OCI-LY1 (cell line): ENCODE measurements at regions not wholly inside any gene's neighbourhood (a gene's known extent, or its start where the extent isn't known, plus 50 kb on each side); places are given as distances from the start of the nearest gene placed in this dataset.

ENCODE experiments used
- H2AFZ ChIP-seq: fragments of 200-600 bp; sonication (generic), shearing (Covaris generic); 2 replicates; pipeline ENCODE4 v1.6.0; 2014; ENCODE audit warnings: antibody characterized with exemption, mild to moderate bottlenecking, low read length
- H3F3A ChIP-seq: fragments of 200-600 bp; sonication (generic), shearing (Covaris generic); 2 replicates; pipeline ENCODE4 v1.6.0; 2014; ENCODE audit warnings: mild to moderate bottlenecking, antibody characterized with exemption, low read length, moderate library complexity; ENCODE audit not compliant: insufficient read depth
- H3K27ac ChIP-seq: fragments of 200-600 bp; sonication (generic); 2 replicates; pipeline ENCODE4 v1.5.1; 2014; ENCODE audit warnings: low read length, mixed run types, mild to moderate bottlenecking, low read depth; ENCODE audit not compliant: poor library complexity, severe bottlenecking
- H3K27me3 ChIP-seq: fragments of 200-600 bp; sonication (generic); 2 replicates; pipeline ENCODE4 v1.6.0; 2014; ENCODE audit warnings: antibody characterized with exemption, mild to moderate bottlenecking, low read length, moderate library complexity; ENCODE audit not compliant: insufficient read depth
- H3K36me3 ChIP-seq: fragments of 200-600 bp; sonication (generic); 2 replicates; pipeline ENCODE4 v1.6.1; 2014; ENCODE audit warnings: mild to moderate bottlenecking, antibody characterized with exemption, low read length, moderate library complexity, mixed read lengths; ENCODE audit not compliant: insufficient read depth
- H3K4me1 ChIP-seq: fragments of 200-600 bp; sonication (generic); 2 replicates; pipeline ENCODE4 v1.5.1; 2014; ENCODE audit warnings: mild to moderate bottlenecking, low read length, moderate library complexity; ENCODE audit not compliant: insufficient read depth, severe bottlenecking
- H3K4me2 ChIP-seq: fragments of 200-600 bp; sonication (generic), shearing (Covaris generic); 2 replicates; pipeline ENCODE4 v1.6.1; 2014; ENCODE audit warnings: low read length
- H3K4me3 ChIP-seq: fragments of 200-600 bp; sonication (generic); 2 replicates; pipeline ENCODE4 v1.5.1; 2014; ENCODE audit warnings: low read length, low read depth, mild to moderate bottlenecking, mixed read lengths; ENCODE audit not compliant: poor library complexity, severe bottlenecking
- H3K79me2 ChIP-seq: fragments of 200-600 bp; shearing (Covaris generic); 2 replicates; pipeline ENCODE4 v1.6.1; 2016; ENCODE audit warnings: mixed run types, low read length, mixed read lengths; ENCODE audit not compliant: insufficient read depth
- H3K9ac ChIP-seq: fragments of 200-600 bp; sonication (generic), shearing (Covaris generic); 2 replicates; pipeline ENCODE4 v1.6.1; 2014; ENCODE audit warnings: mild to moderate bottlenecking, low read length, mixed read lengths
- H3K9me2 ChIP-seq: fragments of 200-600 bp; sonication (generic), shearing (Covaris generic); 2 replicates; pipeline ENCODE4 v1.6.1; 2014; ENCODE audit warnings: low read depth, mild to moderate bottlenecking, low read length, mixed read lengths
- H3K9me3 ChIP-seq: fragments of 200-600 bp; shearing (Covaris generic); 2 replicates; pipeline ENCODE4 v1.6.1; 2014; ENCODE audit warnings: low read length, mixed read lengths
- H4K20me1 ChIP-seq: fragments of 200-600 bp; sonication (generic), shearing (Covaris generic); 2 replicates; pipeline ENCODE4 v1.6.0; 2016; ENCODE audit warnings: mild to moderate bottlenecking, low read length; ENCODE audit not compliant: insufficient read depth
- CTCF ChIP-seq: fragments of 200-600 bp; sonication (generic), shearing (Covaris generic); IDR thresholded peaks from 2 replicates; pipeline ENCODE4 v1.5.1; 2017; ENCODE audit warnings: mild to moderate bottlenecking, antibody characterized with exemption, low read length, moderate library complexity, mixed read lengths
- EZH2 ChIP-seq: fragments of 200-600 bp; sonication (generic), shearing (Covaris generic); IDR thresholded peaks from 2 replicates; pipeline ENCODE4 v1.8.0; 2017; ENCODE audit warnings: borderline replicate concordance, mixed run types, mild to moderate bottlenecking, antibody characterized with exemption, low read length, moderate library complexity, mixed read lengths

GRCh38 chr13:106772006-106772601 is 204.2 kb upstream of the ARGLU1 start:
- no peaks in the 10 kb centered on the region for H3K79me2 ChIP-seq
- no peak overlapping the region for H2AFZ ChIP-seq
- H3K9me2 ChIP-seq: no peaks in the 10 kb centered on the region
- H3K36me3 ChIP-seq: no peaks in the 10 kb centered on the region
- no peak overlapping the region for H3K4me3 ChIP-seq
- no peaks in the 10 kb centered on the region for H3K9me3 ChIP-seq
- no peak overlapping the region for H3K4me2 ChIP-seq
- no peaks in the 10 kb centered on the region for H3K4me1 ChIP-seq
- no peaks in the 10 kb centered on the region for H3K27me3 ChIP-seq
- H3K9ac ChIP-seq: no peak overlapping the region
- no peak overlapping the region for H3K27ac ChIP-seq
- no peaks in the 10 kb centered on the region for H3F3A ChIP-seq
- TF ChIP-seq CTCF (no peak), EZH2 (no peak)
- no peaks in the 10 kb centered on the region for H4K20me1 ChIP-seq

GRCh38 chr13:106768991-106769390 is 201.1 kb upstream of the ARGLU1 start:
- Histone ChIP-seq H3K27ac (no peak overlapping the region), H3K4me2 (no peak overlapping the region), H4K20me1 (no peaks in the 10 kb centered on the region), H3K9ac (no peak overlapping the region), H2AFZ (no peak overlapping the region), H3K9me2 (no peaks in the 10 kb centered on the region), H3K4me1 (no peaks in the 10 kb centered on the region), H3K27me3 (no peaks in the 10 kb centered on the region), H3F3A (no peaks in the 10 kb centered on the region), H3K4me3 (no peak overlapping the region), H3K79me2 (no peaks in the 10 kb centered on the region), H3K9me3 (no peaks in the 10 kb centered on the region), H3K36me3 (no peaks in the 10 kb centered on the region)
- TF ChIP-seq CTCF (no peak), EZH2 (no peak)

GRCh38 chr13:106762708-106763107 is 194.8 kb upstream of the ARGLU1 start:
- Histone ChIP-seq H3K4me2 (no peak overlapping the region), H3K4me1 (no peaks in the 10 kb centered on the region), H3F3A (no peaks in the 10 kb centered on the region), H3K9ac (no peak overlapping the region), H4K20me1 (no peaks in the 10 kb centered on the region), H3K4me3 (no peak overlapping the region), H3K27me3 (no peaks in the 10 kb centered on the region), H3K27ac (no peak overlapping the region), H2AFZ (no peak overlapping the region), H3K79me2 (no peaks in the 10 kb centered on the region), H3K9me2 (no peaks in the 10 kb centered on the region), H3K9me3 (peaks cover 6% of the 10 kb centered on the region; the same call in 1 of the 2 replicates), H3K36me3 (no peaks in the 10 kb centered on the region)
- TF ChIP-seq CTCF (no peak), EZH2 (no peak)
